NCI-H2171 (cell line): ENCODE measurements at regions not wholly inside any gene's neighbourhood (a gene's known extent, or its start where the extent isn't known, plus 50 kb on each side); places are given as distances from the start of the nearest gene placed in this dataset.
A peak's percentile ranks its signal among the peaks of the same experiment; 100 is the strongest.
"Not testable (repeated sequence)": the region's sequence is repeated elsewhere in the genome, so short reads cannot be mapped to it uniquely, and the experiment has no call there.

Source experiments
- DNase-seq: peaks from one replicate; lab custom pipeline; 2025; lab: John Stamatoyannopoulos, UW

DNA sequence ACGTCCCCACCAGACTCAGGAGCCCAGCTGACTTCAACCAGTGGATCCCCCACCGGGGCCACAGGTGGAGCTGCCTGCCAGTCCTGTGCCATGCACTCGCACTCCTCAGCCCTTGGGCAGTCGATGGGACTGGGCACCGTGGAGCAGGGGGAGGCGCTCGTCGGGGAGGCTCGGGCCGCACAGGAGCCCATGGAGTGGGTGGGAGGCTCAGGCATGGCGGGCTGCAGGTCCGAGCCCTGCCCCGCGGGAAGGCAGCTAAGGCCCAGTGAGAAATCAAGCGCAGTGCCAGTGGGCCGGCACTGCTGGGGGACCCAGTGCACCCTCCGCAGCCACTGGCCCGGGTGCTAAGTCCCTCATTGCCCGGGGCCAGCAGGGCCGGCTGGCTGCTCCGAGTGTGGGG, 52.3 kb upstream of the LRRC30 start:
- not testable (repeated sequence) for DNase-seq

DNA sequence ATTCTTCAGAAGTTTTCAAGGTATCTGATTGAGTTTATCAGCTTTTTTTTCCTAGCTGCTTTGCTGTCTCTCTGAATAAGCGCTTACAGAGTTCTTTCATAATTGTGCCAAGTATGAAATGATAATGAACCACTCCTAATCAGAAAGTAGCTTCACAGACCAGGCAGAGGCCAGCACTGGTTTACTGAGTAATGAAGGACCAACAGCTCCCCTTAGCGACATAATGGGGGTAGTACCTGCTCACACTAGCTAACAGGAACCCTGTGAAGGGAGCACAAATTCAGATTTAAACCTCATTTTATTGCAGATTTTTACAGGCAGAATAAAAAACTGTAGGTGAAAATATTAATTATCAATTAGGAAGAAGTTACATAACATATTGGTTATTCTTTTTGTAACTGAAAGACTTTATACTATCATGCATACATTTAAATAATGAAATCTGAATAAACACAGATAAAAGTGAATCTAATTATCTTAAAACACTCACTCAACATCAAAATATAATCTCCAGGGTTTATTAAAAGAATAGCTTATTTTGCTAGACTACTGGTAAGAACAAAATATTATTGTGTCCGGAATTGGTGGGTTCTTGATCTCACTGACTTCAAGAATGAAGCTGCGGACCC, 53.7 kb upstream of the LRRC30 start:
- peak; percentile 43 for DNase-seq

DNA sequence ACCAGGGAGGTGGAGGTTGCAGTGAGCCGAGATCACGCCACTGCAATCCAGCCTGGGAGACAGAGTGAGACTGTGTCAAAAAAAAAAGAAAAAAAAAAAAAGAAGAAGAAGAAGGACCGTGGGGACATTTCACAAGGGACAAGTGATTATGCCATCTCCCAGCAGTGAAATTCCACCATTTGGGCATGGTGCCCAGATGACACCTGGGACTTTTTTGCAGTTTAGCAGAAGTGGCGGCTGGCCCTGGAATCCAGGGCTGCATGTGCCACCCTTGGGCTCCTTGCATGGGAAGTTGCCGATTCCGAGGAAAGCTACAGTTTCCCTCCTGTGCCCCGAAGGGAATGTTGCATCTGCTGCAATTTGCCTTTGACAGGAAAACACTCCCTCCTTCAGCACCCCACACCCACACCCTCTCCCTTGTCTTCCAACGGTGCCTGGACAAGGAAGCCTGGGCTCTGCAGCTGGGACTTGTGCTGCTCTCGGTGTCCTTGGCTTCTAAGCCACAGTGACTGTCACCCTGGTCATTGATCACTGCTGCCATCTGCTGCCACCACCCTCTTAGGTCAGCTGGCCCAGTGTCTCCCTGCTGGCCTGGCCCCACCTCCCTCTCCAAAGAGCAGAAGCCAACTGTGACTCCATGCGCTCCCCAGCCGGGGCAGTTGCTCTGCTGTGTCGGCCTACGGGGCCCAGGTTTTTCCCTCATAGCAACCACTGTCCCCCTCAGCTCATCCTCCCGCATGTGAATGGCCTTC, 56.4 kb upstream of the LRRC30 start:
- peak; percentile 22 for DNase-seq

DNA sequence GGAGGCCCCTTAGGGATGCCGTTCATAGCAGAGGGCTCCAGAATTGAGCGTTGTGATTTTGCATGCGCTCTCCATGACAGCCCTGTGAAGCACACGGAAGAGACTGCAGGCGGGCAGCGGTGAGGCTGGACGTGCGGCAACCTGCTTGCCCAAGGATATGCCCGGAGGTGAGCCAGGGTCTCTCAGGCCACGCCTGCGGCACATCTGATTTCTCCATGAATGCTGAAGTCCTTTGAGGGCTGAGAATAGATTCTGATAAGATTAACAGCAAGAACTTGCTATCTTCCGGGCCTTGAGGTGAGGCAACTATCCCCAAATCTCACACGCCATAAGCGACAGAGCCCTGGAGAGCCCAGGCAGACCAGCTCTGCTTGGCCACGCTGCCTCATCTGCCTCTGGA, 55.6 kb upstream of the LAMA1 start:
- DNase-seq = no peak

DNA sequence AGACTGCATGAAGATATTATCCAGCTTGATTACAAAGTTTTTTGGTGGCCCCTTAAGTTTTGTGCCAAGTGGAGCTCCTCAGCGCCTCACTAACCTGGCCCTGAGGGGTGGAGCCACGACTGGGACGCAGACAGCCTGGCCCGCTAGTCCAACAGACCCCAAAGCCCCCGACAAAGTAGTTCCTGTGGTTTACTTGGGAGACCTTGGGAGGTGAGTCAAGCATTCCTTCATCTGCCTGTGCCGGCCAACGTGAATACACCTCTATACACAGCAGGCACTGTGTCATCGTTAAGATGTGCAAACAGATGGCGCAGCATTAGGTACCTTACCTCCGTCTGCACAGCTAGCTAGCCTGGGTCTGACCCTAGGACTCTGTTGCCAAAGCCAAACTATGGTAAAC, 55.0 kb upstream of the LAMA1 start:
- no peak for DNase-seq

DNA sequence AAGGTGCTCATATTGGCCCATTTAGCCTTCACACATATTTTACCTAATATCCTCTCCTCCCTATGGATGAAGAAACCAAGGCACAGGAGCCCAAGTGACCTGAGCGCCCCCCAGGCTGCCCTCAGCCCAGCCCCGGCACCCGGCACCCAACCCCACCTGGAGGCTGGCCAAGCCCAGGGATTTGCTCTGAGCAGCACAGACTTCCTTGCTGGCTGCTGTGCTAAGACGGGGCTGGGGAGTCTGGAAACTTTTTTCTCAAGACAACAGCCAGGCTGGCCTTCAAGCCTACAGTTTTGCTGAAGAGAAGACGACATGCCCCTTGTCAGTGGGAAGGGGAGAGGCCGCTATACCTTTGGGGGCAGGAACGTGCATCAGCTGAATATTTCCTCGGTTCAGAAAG, 52.7 kb upstream of the LAMA1 start:
- DNase-seq = no peak

DNA sequence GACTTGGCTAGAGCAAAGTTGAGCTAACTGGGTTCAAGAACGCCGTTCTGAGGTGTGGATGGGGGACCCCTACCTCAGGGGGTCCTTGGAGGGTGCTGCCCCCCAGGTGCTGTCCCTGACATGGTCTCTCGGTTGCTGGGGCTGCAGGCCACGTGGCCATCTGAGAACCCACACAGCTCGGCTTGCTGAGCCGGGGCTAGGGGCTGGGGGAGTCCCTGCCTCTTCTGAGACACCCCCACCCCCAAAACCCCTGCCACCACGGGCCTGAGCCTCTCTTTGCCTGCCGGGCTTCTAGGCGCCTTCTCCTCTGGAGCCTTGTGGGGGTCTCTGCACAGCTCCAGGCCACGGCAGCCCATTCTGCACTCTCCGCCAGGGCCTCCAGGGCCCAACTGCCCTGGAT, 52.0 kb upstream of the LAMA1 start:
- DNase-seq = no peak

DNA sequence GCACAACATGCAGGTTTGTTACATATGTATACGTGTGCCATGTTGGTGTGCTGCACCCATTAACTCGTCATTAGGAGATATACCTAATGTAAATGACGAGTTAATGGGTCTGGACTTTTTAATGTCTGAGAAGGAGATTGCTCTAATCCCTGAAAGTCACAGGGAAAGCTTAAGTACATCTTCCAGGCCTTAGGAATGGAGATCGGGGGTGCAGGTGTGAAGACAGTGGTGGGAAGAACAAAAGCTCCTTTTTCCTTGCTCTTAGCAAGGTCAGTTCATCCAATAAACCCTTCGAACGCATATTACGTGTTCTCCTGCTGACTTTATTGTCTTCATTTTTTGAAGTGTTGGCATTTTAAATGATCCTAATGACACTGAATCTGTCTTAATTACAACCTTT, 50.8 kb upstream of the LAMA1 start:
- DNase-seq = no peak
